Chondrocyte (in vitro differentiated cells): ENCODE measurements at regions not wholly inside any gene's neighbourhood (a gene's known extent, or its start where the extent isn't known, plus 50 kb on each side); places are given as distances from the start of the nearest gene placed in this dataset. TPM values are rescaled to one million over a fixed set of nuclear protein-coding genes. Genes with fewer than 3 reads are reported as not detected.
"Not testable (repeated sequence)": the region's sequence is repeated elsewhere in the genome, so short reads cannot be mapped to it uniquely, and the experiment has no call there.

ENCODE experiments used
- DNase-seq: peaks from one replicate; pipeline ENCODE4 v3.0.0; 2021; ENCODE audit warnings: mixed read lengths, low spot score
- H3K27ac Mint-ChIP-seq: one replicate; pipeline ENCODE4 v1.8.0; 2021; ENCODE audit warnings: mild to moderate bottlenecking, moderate library complexity, mixed read lengths; ENCODE audit not compliant: unreplicated experiment
- H3K27me3 Mint-ChIP-seq: 2 replicates; pipeline ENCODE4 v1.8.0; 2021; ENCODE audit warnings: low read depth, mixed read lengths
- H3K36me3 Mint-ChIP-seq: 2 replicates; pipeline ENCODE4 v1.8.0; 2021; ENCODE audit warnings: low read depth, mixed read lengths
- H3K4me1 Mint-ChIP-seq: 2 replicates; pipeline ENCODE4 v1.8.0; 2021; ENCODE audit warnings: low read depth, mild to moderate bottlenecking, mixed read lengths
- H3K4me3 Mint-ChIP-seq: one replicate; pipeline ENCODE4 v1.8.0; 2021; ENCODE audit warnings: mild to moderate bottlenecking, moderate library complexity, mixed read lengths; ENCODE audit not compliant: unreplicated experiment
- H3K9me3 Mint-ChIP-seq: 2 replicates; pipeline ENCODE4 v1.8.0; 2021; ENCODE audit warnings: low read depth, mixed read lengths
- microRNA-seq: library from miRNA; unstranded; fragments of <30 nt; microRNA quantifications from one replicate; pipeline ENCODE4 v1.2.0, GENCODE V29; 2020; ENCODE audit warnings: borderline number of aligned reads

DNA sequence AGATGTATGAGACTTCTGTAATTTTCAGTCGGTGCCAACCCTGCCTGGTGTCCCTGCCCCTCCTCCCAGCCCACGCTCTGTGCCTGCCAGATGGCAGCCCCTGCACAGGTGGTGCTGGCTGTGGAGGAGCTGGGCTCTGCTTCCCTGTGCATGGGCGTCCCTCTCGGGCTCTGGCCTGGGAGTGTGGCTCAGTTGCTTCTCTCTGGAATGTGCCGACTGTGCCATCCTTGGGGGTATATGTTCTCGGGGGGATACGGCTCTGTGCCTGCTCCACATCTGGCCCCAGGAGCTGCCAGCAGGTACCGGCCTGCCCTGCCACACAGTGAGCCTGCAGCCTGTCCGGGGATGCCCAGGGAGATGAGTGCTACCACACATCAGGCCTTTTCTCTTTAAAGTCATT, 147.2 kb upstream of the POTEB2 start:
- H3K27me3 Mint-ChIP-seq, H3K4me1 Mint-ChIP-seq, H3K4me3 Mint-ChIP-seq, H3K27ac Mint-ChIP-seq, DNase-seq, H3K36me3 Mint-ChIP-seq, H3K9me3 Mint-ChIP-seq: not testable (repeated sequence)

DNA sequence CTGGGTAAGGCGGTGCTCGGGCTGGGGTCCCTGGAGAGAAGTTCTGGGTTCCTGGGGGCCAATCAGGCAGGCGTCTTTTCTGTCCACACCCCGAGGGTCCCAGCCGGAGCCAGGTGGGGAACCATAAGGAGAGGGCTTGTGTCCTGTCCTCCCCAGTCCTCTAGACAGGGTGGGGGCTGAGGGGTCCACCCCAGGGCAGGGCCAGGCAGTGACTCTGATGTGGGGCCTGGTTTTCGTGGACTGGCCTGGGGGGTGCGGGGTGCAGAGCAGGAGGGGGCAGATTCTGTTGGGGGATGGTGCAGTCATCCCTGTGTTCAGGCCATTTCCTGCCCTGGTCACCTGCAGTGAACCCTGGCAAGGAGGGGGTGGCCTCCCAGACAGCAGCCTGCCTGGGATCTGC, 143.5 kb upstream of the POTEB2 start:
- H3K27ac Mint-ChIP-seq, H3K4me1 Mint-ChIP-seq, DNase-seq, H3K9me3 Mint-ChIP-seq, H3K27me3 Mint-ChIP-seq, H3K4me3 Mint-ChIP-seq, H3K36me3 Mint-ChIP-seq: not testable (repeated sequence)

DNA sequence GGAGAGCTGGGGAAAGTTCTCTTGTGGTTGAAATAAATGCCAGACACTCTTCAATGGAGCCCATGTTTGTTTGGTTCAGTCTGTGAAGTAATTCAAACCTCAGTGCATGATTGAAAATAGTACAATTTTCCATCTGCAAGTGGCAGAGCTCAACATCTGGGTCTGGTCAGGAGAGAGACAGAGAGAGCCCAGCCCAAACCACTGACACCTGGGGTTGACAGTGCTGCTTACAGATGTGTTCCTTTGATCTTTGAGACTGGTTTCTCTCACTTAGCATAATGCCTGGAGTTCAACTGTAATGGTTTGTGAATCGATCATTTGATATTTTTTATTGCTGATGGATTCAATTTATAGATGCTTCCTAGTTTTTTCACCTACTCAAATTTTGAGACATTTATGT, 137.3 kb upstream of the POTEB2 start:
- not testable (repeated sequence) for DNase-seq, H3K4me1 Mint-ChIP-seq, H3K27ac Mint-ChIP-seq, H3K27me3 Mint-ChIP-seq, H3K9me3 Mint-ChIP-seq, H3K4me3 Mint-ChIP-seq, H3K36me3 Mint-ChIP-seq

DNA sequence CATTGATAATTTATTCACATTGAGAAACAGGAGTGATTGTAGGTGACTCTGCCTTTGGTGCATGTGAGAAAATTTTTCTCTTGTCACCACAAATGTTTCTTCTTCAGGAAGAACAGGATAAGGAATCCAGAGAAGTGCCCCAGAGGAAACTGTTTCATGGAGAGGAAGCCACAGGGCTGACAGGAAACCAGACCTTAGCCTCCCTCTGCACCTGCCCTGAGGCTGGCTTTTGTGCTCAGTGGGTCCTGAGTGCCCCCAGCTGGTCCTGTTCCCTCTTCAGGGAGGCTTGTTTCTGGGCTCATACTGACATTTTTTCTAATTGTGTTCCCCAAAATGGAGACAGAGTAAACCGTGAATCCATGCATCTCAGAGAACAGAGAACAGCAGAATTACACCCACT, 135.8 kb upstream of the POTEB2 start:
- not testable (repeated sequence) for H3K27me3 Mint-ChIP-seq, DNase-seq, H3K4me3 Mint-ChIP-seq, H3K27ac Mint-ChIP-seq, H3K9me3 Mint-ChIP-seq, H3K36me3 Mint-ChIP-seq, H3K4me1 Mint-ChIP-seq

DNA sequence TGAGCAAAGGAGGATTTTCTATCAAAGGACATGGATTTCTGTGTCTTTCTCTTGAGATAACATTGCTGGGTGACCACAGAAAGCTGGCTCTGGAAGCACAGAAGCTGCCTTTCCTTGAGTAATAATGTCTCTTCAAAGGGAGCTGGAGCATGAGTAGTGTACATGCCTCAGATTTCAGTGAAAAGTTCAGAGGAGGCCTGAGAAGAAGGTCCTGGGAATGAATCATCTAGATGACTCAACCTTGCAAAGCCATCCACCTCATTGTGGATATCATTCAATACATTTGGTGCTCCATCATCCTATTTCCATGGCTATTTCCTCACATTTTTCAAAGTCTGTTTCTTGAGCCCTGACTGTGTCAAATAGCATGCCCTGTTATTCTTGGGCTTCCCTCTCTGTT, 125.6 kb upstream of the POTEB2 start:
- H3K9me3 Mint-ChIP-seq, result peaks cover 16% of the 10 kb centered on the region
- H3K36me3 Mint-ChIP-seq, DNase-seq, H3K4me1 Mint-ChIP-seq, H3K27me3 Mint-ChIP-seq, H3K27ac Mint-ChIP-seq, H3K4me3 Mint-ChIP-seq: not testable (repeated sequence)

DNA sequence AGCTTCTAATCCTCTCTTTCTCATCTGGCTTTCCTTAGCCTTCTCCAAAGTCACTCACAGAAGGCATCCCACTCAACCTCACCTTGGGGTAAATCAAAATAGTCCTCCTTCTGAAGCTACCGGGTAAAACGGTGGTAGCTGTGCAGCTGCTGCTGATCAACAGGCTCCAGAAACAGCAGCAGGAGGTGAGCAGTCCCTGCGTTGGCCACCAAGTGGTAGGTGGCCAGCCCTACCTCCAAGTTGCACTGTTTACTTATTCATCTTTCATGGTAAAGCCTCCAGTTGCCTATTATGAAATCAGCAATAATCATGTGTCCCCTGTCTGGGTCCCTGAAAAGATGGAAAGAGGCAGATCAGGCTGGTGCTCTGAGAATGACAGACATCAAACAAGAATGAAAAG, 125.1 kb upstream of the POTEB2 start:
- not testable (repeated sequence) for H3K36me3 Mint-ChIP-seq, DNase-seq, H3K27ac Mint-ChIP-seq, H3K4me3 Mint-ChIP-seq, H3K4me1 Mint-ChIP-seq, H3K27me3 Mint-ChIP-seq
- H3K9me3 Mint-ChIP-seq, result peaks cover 16% of the 10 kb centered on the region

DNA sequence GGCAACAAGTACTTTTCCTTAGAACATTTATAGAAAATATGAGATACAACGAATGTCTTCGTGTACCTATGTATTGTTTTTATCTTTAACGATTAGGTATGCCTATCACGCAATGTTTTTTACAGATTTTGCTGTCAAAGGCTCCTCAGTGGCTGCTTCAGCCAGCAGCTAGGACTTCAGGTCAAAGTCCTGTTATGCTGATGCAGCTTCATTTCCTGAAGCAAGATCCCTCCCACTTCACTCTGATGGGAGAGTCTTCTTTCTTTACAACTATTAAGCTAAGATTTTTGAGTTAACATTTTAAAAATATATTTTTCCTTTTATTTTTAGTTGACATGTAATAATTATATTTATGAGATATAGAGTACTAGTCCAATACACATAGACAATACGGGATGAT, 120.7 kb upstream of the POTEB2 start:
- DNase-seq, H3K4me3 Mint-ChIP-seq, H3K27ac Mint-ChIP-seq, H3K4me1 Mint-ChIP-seq, H3K27me3 Mint-ChIP-seq, H3K36me3 Mint-ChIP-seq: not testable (repeated sequence)
- H3K9me3 Mint-ChIP-seq, result peaks cover 12% of the 10 kb centered on the region

DNA sequence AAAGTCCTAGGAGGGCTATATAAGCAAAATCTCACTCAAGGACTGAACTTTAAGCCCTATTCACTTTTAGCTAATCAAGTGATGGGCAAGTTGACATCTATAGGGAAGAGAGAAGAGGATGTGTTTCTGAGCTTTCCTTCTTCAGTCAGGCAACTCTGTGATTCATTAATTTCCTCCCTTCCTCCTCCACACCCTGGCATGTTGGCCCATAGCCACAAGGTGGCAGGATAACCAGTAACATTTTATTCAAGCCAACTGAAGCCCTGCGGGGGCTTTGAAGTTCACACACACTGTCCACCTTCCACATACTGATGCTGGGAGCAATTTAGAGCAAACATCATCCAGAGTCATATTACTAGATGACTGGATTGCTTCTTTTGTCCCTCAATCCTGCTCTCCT, 111.9 kb upstream of the POTEB2 start:
- H3K4me1 Mint-ChIP-seq, DNase-seq, H3K36me3 Mint-ChIP-seq, H3K9me3 Mint-ChIP-seq, H3K27ac Mint-ChIP-seq, H3K4me3 Mint-ChIP-seq, H3K27me3 Mint-ChIP-seq: not testable (repeated sequence)

DNA sequence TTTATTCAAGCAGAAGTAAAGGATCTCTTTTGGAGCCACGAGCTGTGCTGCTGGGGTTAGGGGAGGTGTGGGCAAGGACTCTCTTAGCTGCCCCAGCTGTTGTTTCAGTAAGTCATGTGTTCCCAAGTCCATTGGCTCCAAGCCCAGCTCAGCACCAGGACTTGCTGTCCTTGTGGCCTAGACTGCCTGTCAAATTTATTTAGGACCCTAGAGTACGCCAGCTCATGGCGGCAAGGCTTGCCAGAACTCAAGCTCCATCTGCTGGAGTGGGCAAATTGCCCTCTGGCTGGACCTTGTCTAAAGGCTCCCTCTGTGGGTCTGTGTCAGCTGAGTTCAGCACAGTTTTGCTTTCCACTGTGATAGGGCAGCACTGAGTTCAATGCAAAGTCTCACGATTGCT, 106.6 kb upstream of the POTEB2 start:
- H3K27me3 Mint-ChIP-seq, DNase-seq, H3K4me1 Mint-ChIP-seq, H3K27ac Mint-ChIP-seq, H3K9me3 Mint-ChIP-seq, H3K4me3 Mint-ChIP-seq, H3K36me3 Mint-ChIP-seq: not testable (repeated sequence)

DNA sequence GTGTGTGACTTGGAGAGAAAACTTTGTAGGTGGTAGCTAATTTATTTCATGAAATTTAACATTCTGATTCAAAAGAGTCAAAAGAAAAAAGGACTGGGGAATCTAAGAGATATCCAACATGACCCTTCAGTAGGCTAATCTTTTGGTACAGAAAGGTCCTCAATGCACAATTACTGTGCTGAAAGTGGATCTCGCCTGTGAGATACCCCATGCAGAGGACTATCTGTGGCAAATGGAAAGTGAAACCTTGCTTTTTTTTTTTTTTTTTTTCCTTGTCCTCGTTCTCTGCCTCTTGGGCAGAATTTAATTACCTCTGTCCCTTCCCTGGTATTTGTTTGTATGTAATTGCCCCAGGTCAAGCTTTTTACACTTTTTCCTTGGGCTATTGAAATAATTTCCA, 93.2 kb upstream of the POTEB2 start:
- not testable (repeated sequence) for H3K27me3 Mint-ChIP-seq, H3K36me3 Mint-ChIP-seq, DNase-seq, H3K27ac Mint-ChIP-seq, H3K4me3 Mint-ChIP-seq, H3K4me1 Mint-ChIP-seq, H3K9me3 Mint-ChIP-seq

DNA sequence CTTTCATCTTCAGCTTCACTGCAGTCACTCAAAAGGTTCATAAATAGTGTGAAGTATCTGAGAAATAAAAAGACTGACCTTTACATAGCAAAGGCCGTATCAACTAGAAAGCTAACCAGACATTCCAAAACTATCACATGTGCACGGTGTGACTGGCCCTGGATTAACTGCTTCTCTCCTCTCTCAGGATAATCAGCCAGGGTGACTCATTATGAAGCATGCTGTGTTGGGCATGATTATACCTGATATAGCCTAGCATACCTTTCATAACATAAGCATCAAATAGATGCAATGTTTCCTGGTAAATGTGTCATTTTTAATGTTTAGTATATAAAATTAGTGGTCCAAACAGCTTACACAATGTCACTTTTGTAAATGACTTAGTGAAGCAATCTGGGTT, 63.2 kb upstream of the POTEB2 start:
- H3K27me3 Mint-ChIP-seq, H3K4me3 Mint-ChIP-seq, H3K9me3 Mint-ChIP-seq, H3K27ac Mint-ChIP-seq, H3K4me1 Mint-ChIP-seq, H3K36me3 Mint-ChIP-seq, DNase-seq: not testable (repeated sequence)

Small RNA genes in the stretch of these regions (microRNA-seq; reads per million reads assigned to microRNA genes)
- not detected for gene MIR5701-1
